ENCODE measurements at regions not wholly inside any gene's neighbourhood (a gene's known extent, or its start where the extent isn't known, plus 50 kb on each side); places are given as distances from the start of the nearest gene placed in this dataset.

DNA sequence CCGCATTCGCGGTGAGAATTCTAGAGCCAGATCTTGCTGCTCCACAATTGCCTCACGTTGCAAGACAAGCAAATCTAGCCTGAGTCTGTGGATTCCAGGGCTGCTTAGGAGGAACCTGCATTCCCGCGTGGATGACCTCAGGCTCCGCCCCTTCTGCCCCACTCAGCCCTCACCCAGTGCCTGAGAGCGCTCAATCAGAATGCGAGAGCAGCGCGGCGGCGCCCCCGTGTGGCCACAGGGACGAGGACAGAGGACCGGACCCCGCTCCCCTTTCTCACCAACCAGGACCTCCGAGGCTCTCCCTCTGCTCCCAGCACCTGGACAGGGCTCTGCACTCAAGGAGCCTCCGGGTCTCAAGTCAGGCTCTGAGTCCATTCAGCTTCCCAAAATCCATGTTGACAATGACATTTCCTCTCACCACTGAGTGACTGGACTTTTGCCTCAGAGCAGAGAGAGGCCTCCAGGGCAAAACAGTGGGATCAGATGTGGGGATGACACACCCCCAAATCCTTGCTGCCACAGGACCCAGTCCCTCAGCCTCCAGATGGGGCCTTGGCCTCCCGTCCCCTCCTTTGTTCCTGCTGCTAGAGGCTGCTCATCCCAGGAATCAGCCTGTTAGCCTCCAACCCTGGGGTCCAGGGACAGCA is 52.0 kb downstream of the RPP21 start:
- DNase-seq, result peak; percentile 59 to 89 (median 82)

GRCh38 chr6:30397697-30398096 is 52.7 kb downstream of the RPP21 start:
- no peak for DNase-seq

GRCh38 chr6:30399390-30400058 is 54.6 kb downstream of the RPP21 start:
- no peak for DNase-seq

- no peak for DNase-seq
These were observed 61.0 kb downstream of the RPP21 start for GRCh38 chr6:30405934-30406333.

DNA sequence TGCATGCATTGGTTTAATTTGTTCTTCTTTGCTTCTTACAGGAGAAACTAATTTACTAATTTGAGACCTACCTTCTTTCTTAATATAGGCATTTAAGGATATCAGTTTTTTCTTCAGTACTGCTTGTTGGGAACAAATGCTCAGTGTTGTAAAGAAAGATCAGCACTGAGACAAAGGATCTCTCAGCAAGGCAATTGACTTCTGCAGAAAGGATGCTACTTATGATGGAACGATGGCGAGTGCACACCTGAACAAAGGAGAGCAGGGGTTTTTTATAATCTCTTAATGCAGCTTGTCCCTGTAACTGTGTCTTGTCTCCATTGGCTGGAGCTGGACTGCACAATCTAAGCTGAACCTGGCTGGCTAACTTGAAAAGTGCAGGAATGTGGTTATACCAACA is 64.2 kb downstream of the RPP21 start:
- no peak for DNase-seq

- DNase-seq, result peak in 3 of 4 experiments; percentile 12 to 44 (median 31)
These were observed 66.7 kb downstream of the RPP21 start for GRCh38 chr6:30411515-30412207.

DNA sequence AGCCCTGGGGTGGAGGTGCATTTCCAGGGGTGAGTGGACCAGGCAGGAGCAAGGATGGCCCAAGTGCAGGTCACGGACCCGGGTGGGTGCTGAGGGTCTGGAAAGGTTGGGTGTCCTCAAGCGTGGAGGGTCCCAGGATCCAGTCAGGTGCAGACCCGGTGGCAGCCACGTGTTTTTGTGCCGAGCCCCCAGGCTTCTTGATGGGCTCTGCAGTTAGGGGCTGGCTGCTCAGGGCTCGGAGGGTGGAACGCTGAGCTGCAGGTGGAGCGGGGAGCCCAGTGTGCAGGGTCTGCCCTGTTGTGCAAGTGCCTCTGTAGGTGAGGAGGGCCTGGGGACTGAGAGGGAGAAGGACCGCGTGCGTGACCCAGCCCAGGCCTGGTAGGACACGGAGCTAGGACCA is 70.9 kb upstream of the HLA-E start:
- DNase-seq, result no peak

DNA sequence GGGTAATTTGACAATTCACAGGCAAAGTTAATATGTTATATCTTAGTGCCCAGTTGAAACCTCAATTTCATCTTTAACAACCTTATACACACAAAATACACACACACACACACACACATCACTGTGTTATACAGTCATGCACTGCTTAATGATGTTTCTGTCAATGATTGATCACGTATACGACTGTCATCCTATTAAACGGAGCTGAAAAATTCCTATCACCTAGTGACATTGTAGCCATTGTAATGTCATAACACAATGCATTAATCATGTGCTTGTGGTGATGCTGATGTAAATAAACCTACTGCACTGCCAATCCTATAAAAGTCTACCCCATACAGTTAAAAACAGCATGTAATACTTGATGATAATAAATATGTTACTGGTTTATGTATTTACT is 64.8 kb upstream of the HLA-E start:
- no peak for DNase-seq

Data from activated naive CD4-positive, alpha-beta T cell (primary cell).